GM19023 (cell line): ENCODE measurements at regions not wholly inside any gene's neighbourhood (a gene's known extent, or its start where the extent isn't known, plus 50 kb on each side); places are given as distances from the start of the nearest gene placed in this dataset.
A peak's percentile ranks its signal among the peaks of the same experiment; 100 is the strongest.
"Not testable (repeated sequence)": the region's sequence is repeated elsewhere in the genome, so short reads cannot be mapped to it uniquely, and the experiment has no call there.

Experiments
- ATAC-seq: cut with Tn5 transposase; IDR thresholded peaks from one replicate; pipeline ENCODE4 v1.9.1; 2021; ENCODE audit warnings: mild to moderate bottlenecking, moderate library complexity; ENCODE audit not compliant: unreplicated experiment

DNA sequence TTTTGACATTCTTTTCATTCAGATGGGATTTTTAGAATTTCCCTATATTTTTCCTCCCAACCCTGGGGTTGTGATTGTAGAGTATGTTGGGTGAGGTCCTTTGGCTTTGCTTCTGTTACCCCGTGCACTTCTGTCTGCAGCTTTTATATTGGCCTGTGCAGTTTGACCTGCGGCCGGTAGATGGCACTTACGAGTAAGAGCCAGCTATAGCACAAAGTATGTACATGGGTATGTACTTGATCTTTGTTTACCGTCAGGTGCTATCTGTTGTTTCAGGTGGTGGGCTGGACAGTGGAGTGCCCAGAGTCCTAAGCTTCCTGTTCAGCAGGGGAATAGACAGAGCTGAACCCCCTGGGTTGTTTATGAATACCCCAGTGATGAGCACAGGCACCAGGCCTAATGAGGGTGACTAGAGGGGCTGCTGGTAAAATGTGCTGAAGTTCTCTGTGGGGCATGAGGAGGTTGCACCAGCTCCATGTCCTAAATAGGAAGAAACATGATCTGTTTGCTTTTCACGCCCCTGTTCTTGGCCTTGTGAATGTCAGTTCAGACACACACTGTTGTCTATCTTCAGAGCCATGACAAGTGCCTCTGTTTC is 58.9 kb upstream of the THUMPD2 start:
- ATAC-seq: peak; percentile 90

DNA sequence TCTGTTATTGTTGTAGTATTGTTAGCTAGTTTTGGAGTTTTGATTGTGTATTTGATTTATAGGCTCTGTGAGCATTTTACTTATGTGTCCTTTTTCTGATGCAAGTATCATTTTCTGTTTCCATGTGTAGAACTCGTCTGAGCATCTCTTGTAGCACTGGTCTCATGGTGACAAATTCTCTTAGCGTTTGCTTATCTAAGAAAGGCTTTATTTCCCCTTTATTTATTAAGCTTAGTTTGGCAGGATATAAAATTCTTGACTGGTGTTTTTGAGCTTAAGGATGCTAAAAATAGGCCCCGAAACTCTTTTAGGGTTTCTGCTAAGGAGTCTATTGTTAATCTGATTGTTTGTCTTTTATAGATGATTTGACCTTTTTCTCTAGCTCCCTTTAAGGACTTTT is 57.6 kb upstream of the THUMPD2 start:
- ATAC-seq: no peak

DNA sequence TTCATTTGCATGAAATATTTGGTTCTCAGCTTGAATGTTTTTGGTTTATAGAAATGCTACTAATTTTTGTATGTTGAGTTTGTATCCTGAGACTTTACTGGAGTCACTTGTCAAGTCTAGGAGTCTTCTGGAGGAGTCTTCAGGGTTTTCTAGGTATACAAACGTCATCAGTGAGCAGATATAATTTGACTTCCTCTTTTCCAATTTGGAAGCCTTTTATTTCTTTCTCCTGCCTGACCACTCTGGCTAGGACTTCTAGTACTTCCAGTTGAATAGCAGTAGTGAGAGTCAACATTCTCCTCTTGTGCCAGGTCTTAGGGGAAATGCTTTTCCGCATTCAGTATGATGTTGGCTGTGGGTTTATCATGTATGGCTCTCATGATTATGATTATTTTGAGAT is 55.4 kb upstream of the THUMPD2 start:
- no peak for ATAC-seq

DNA sequence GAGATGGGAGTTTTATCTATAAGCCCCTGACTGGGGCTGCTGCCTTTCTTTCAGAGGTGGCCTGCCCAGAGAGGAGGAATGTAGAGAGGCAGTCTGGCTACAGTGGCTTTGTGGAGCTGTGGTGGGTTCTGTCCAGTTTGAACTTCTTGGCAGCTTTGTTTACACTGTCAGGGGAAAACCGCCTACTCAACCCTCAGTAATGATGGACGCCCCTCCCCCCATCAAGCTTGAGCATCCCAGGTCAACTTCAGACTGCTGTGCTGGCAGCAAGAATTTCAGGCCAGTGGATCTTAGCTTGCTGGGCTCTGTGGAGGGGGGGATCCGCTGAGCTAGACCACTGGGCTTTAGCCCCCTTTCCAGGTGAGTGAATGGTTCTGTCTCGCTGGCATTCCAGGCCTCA is 51.6 kb upstream of the THUMPD2 start:
- ATAC-seq: not testable (repeated sequence)
